Naive B cell (primary cell): ENCODE measurements at regions not wholly inside any gene's neighbourhood (a gene's known extent, or its start where the extent isn't known, plus 50 kb on each side); places are given as distances from the start of the nearest gene placed in this dataset.

Source experiments
- ATAC-seq, 2 donors: fragments of 150-1000 bp; cut with Tn5 transposase; 2 replicates each; pipeline ENCODE4 v1.10.0; 2021; ENCODE audit warnings: low read depth in 2 of 2, mild to moderate bottlenecking in 2 of 2, moderate library complexity in 2 of 2
- DNase-seq: peaks from one replicate; pipeline ENCODE4 v3.0.0; 2022
- H3K27ac Mint-ChIP-seq, 6 donors: one replicate each; pipeline ENCODE4 v1.8.0; 2020 to 2022; ENCODE audit warnings: mild to moderate bottlenecking in 6 of 6, mixed read lengths in 6 of 6, moderate library complexity in 5 of 6, inconsistent platforms in 2 of 6
- H3K27me3 Mint-ChIP-seq, 3 donors: one replicate each; pipeline ENCODE4 v1.8.0; 2021 to 2022; ENCODE audit warnings: mixed read lengths in 3 of 3, mild to moderate bottlenecking in 1 of 3
- H3K36me3 Mint-ChIP-seq, 2 donors: one replicate each; pipeline ENCODE4 v1.8.0; 2020 to 2022; ENCODE audit warnings: mixed read lengths in 2 of 2, inconsistent platforms in 1 of 2, mild to moderate bottlenecking in 1 of 2
- H3K4me1 Mint-ChIP-seq, 3 donors: one replicate each; pipeline ENCODE4 v1.8.0; 2020 to 2022; ENCODE audit warnings: mixed read lengths in 3 of 3, inconsistent platforms in 1 of 3, mild to moderate bottlenecking in 1 of 3, moderate library complexity in 1 of 3
- H3K4me3 Mint-ChIP-seq, 8 donors: one replicate each; pipeline ENCODE4 v1.8.0; 2020 to 2022; ENCODE audit warnings: mild to moderate bottlenecking in 8 of 8, mixed read lengths in 8 of 8, moderate library complexity in 8 of 8, inconsistent platforms in 2 of 8
- H3K9me3 Mint-ChIP-seq, 7 donors: one replicate each; pipeline ENCODE4 v1.8.0; 2020 to 2022; ENCODE audit warnings: mixed read lengths in 7 of 7, mild to moderate bottlenecking in 5 of 7, inconsistent platforms in 2 of 7, moderate library complexity in 1 of 7

GRCh38 chr14:38727731-38728130 is 375.3 kb downstream of the SEC23A start:
- H3K4me1 Mint-ChIP-seq, result no peaks in the 10 kb centered on the region
- peak overlapping the region in 1 of 8 donors; percentile 22 for H3K4me3 Mint-ChIP-seq
- H3K36me3 Mint-ChIP-seq, result no peaks in the 10 kb centered on the region
- DNase-seq (no peak), ATAC-seq (no peak)
- peaks cover 5 to 8% (median 7%) of the 10 kb centered on the region in 3 donors for H3K27me3 Mint-ChIP-seq
- no peak overlapping the region for H3K27ac Mint-ChIP-seq
- peaks cover 0 to 2% (median 0%) of the 10 kb centered on the region in 7 donors for H3K9me3 Mint-ChIP-seq

GRCh38 chr14:38724621-38725020 is 378.4 kb downstream of the SEC23A start:
- Mint-ChIP-seq H3K4me3 (no peak overlapping the region), H3K4me1 (no peaks in the 10 kb centered on the region), H3K9me3 (peaks cover 0 to 2% (median 0%) of the 10 kb centered on the region in 7 donors), H3K27ac (peak overlapping the region in 1 of 6 donors; percentile 29), H3K36me3 (no peaks in the 10 kb centered on the region), H3K27me3 (peaks cover 0 to 8% (median 7%) of the 10 kb centered on the region in 3 donors)
- ATAC-seq (no peak), DNase-seq (no peak)

- Mint-ChIP-seq H3K36me3 (no peaks in the 10 kb centered on the region), H3K9me3 (peaks cover 0 to 2% (median 0%) of the 10 kb centered on the region in 7 donors), H3K4me1 (no peaks in the 10 kb centered on the region), H3K27me3 (peaks cover 0 to 8% (median 7%) of the 10 kb centered on the region in 3 donors), H3K4me3 (no peak overlapping the region), H3K27ac (no peak overlapping the region)
- DNase-seq, result no peak
- no peak for ATAC-seq
Observed at GRCh38 chr14:38723959-38724358, 379.1 kb downstream of the SEC23A start.

- H3K27me3 Mint-ChIP-seq, result peaks cover 0 to 8% (median 7%) of the 10 kb centered on the region in 3 donors
- H3K9me3 Mint-ChIP-seq, result peaks cover 0 to 2% (median 0%) of the 10 kb centered on the region in 7 donors
- H3K36me3 Mint-ChIP-seq, result no peaks in the 10 kb centered on the region
- H3K4me3 Mint-ChIP-seq, result no peak overlapping the region
- H3K27ac Mint-ChIP-seq, result peak overlapping the region in 1 of 6 donors; percentile 54
- no peaks in the 10 kb centered on the region for H3K4me1 Mint-ChIP-seq
- no peak for DNase-seq
- no peak for ATAC-seq
Observed at GRCh38 chr14:38723277-38723676, 379.8 kb downstream of the SEC23A start.

GRCh38 chr14:38721822-38722431 is 381.1 kb downstream of the SEC23A start:
- no peaks in the 10 kb centered on the region for H3K36me3 Mint-ChIP-seq
- H3K27ac Mint-ChIP-seq, result no peak overlapping the region
- no peak for DNase-seq
- no peak overlapping the region for H3K4me3 Mint-ChIP-seq
- H3K27me3 Mint-ChIP-seq, result peaks cover 0 to 1% (median 0%) of the 10 kb centered on the region in 3 donors
- peaks cover 0 to 5% (median 3%) of the 10 kb centered on the region in 3 donors for H3K4me1 Mint-ChIP-seq
- no peak for ATAC-seq
- no peaks in the 10 kb centered on the region for H3K9me3 Mint-ChIP-seq

- peak overlapping the region in 1 of 6 donors; percentile 40 for H3K27ac Mint-ChIP-seq
- DNase-seq (no peak), ATAC-seq (no peak)
- peaks cover 0 to 5% (median 3%) of the 10 kb centered on the region in 3 donors for H3K4me1 Mint-ChIP-seq
- H3K9me3 Mint-ChIP-seq, result no peaks in the 10 kb centered on the region
- H3K4me3 Mint-ChIP-seq, result no peak overlapping the region
- no peaks in the 10 kb centered on the region for H3K36me3 Mint-ChIP-seq
- H3K27me3 Mint-ChIP-seq, result no peaks in the 10 kb centered on the region
Observed at GRCh38 chr14:38718519-38718918, 384.5 kb downstream of the SEC23A start.

GRCh38 chr14:38716926-38717325 is 386.1 kb downstream of the SEC23A start:
- Mint-ChIP-seq H3K4me3 (no peak overlapping the region), H3K27me3 (no peaks in the 10 kb centered on the region), H3K36me3 (no peaks in the 10 kb centered on the region), H3K9me3 (peaks cover 0 to 1% (median 0%) of the 10 kb centered on the region in 7 donors), H3K4me1 (peaks cover 0 to 5% (median 3%) of the 10 kb centered on the region in 3 donors), H3K27ac (peak overlapping the region in 2 of 6 donors; percentile 3 to 43)
- DNase-seq (no peak), ATAC-seq (peak; percentile 63)

GRCh38 chr14:38710881-38711280 is 392.2 kb downstream of the SEC23A start:
- Mint-ChIP-seq H3K27ac (no peak overlapping the region), H3K36me3 (no peaks in the 10 kb centered on the region), H3K9me3 (peaks cover 0 to 1% (median 0%) of the 10 kb centered on the region in 7 donors), H3K4me3 (no peak overlapping the region), H3K4me1 (no peaks in the 10 kb centered on the region), H3K27me3 (no peaks in the 10 kb centered on the region)
- DNase-seq (no peak), ATAC-seq (no peak)

GRCh38 chr14:38710196-38710595 is 392.8 kb downstream of the SEC23A start:
- Mint-ChIP-seq H3K36me3 (no peaks in the 10 kb centered on the region), H3K27me3 (no peaks in the 10 kb centered on the region), H3K4me1 (no peaks in the 10 kb centered on the region), H3K27ac (no peak overlapping the region), H3K4me3 (no peak overlapping the region), H3K9me3 (peaks cover 0 to 1% (median 0%) of the 10 kb centered on the region in 7 donors)
- DNase-seq (no peak), ATAC-seq (no peak)

- Mint-ChIP-seq H3K36me3 (no peaks in the 10 kb centered on the region), H3K27ac (no peak overlapping the region), H3K4me1 (no peaks in the 10 kb centered on the region), H3K27me3 (no peaks in the 10 kb centered on the region), H3K9me3 (peaks cover 0 to 3% (median 0%) of the 10 kb centered on the region in 7 donors), H3K4me3 (no peak overlapping the region)
- no peak for ATAC-seq
- no peak for DNase-seq
Observed at GRCh38 chr14:38705220-38705619, 397.8 kb downstream of the SEC23A start.

GRCh38 chr14:38704220-38704619 is 398.8 kb downstream of the SEC23A start:
- Mint-ChIP-seq H3K27me3 (no peaks in the 10 kb centered on the region), H3K27ac (no peak overlapping the region), H3K4me1 (no peaks in the 10 kb centered on the region), H3K36me3 (no peaks in the 10 kb centered on the region), H3K9me3 (peaks cover 0 to 3% (median 2%) of the 10 kb centered on the region in 7 donors), H3K4me3 (no peak overlapping the region)
- ATAC-seq (no peak), DNase-seq (no peak)

GRCh38 chr14:38696925-38697324 is 406.1 kb downstream of the SEC23A start:
- no peaks in the 10 kb centered on the region for H3K4me1 Mint-ChIP-seq
- DNase-seq (no peak), ATAC-seq (no peak)
- H3K27ac Mint-ChIP-seq, result no peak overlapping the region
- H3K9me3 Mint-ChIP-seq, result peaks cover 3 to 20% (median 8%) of the 10 kb centered on the region in 7 donors
- H3K4me3 Mint-ChIP-seq, result no peak overlapping the region
- peaks cover 0 to 6% (median 0%) of the 10 kb centered on the region in 3 donors for H3K27me3 Mint-ChIP-seq
- peaks cover 0 to 7% of the 10 kb centered on the region in 2 donors for H3K36me3 Mint-ChIP-seq

GRCh38 chr14:38693423-38693822 is 409.6 kb downstream of the SEC23A start:
- no peak for DNase-seq
- Mint-ChIP-seq H3K4me3 (no peak overlapping the region), H3K4me1 (no peaks in the 10 kb centered on the region), H3K36me3 (peaks cover 0 to 7% of the 10 kb centered on the region in 2 donors), H3K9me3 (peaks cover 3 to 16% (median 6%) of the 10 kb centered on the region in 7 donors), H3K27ac (no peak overlapping the region), H3K27me3 (peaks cover 0 to 6% (median 0%) of the 10 kb centered on the region in 3 donors)
- no peak for ATAC-seq

GRCh38 chr14:38669027-38669426 is 413.1 kb upstream of the CLEC14A start:
- ATAC-seq (no peak), DNase-seq (no peak)
- no peaks in the 10 kb centered on the region for H3K36me3 Mint-ChIP-seq
- no peaks in the 10 kb centered on the region for H3K27me3 Mint-ChIP-seq
- no peak overlapping the region for H3K27ac Mint-ChIP-seq
- peaks cover 0 to 11% (median 2%) of the 10 kb centered on the region in 7 donors for H3K9me3 Mint-ChIP-seq
- H3K4me3 Mint-ChIP-seq, result no peak overlapping the region
- H3K4me1 Mint-ChIP-seq, result no peaks in the 10 kb centered on the region
